GM19324 (cell line): ENCODE measurements at regions not wholly inside any gene's neighbourhood (a gene's known extent, or its start where the extent isn't known, plus 50 kb on each side); places are given as distances from the start of the nearest gene placed in this dataset.

ENCODE experiments used
- ATAC-seq: cut with Tn5 transposase; IDR thresholded peaks from one replicate; pipeline ENCODE4 v1.9.1; 2021; ENCODE audit warnings: mild to moderate bottlenecking, moderate library complexity; ENCODE audit not compliant: unreplicated experiment, low FRiP score

DNA sequence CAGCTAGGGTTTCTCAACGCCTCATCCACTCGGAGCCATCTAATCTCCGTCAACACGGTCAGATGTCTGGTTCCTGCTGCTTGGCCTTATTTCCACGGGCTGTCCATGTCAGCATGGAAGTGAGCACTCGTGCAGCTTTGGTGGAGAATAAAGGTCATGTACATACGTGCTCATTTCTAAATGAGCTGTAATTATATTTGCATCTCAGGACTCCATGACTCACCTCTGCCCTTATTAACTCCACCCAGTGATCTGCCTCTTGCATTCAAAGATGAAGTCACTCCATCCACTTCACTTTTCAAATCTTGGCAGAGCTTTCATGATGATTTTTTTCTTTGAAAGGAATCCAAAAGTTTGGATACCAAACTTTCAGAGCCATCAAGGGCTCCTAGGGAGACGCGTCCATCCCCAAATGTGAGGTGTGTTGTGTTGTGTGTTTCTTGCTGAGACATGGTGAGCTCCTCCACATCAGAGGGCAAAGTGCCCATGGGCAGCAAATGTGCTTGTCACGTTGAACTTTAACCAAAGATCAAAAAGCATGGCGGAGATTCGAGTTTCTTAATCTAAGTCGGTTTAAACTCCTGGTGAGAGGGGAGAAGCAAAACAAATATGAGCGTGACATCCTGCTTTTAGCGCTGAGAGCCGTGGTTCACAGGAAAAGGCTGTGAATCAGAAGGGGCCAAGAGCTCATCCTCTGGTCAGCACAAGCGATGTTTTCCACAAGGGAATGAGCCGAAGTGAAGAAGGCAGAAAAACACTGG, 68.6 kb upstream of the ERRFI1 start:
- ATAC-seq, result no peak

GRCh38 chr1:8093221-8093980, 67.3 kb upstream of the ERRFI1 start:
- no peak for ATAC-seq

- no peak for ATAC-seq
Observed at GRCh38 chr1:8092657-8093056, 66.5 kb upstream of the ERRFI1 start.

- no peak for ATAC-seq
Observed at GRCh38 chr1:8091691-8092090, 65.6 kb upstream of the ERRFI1 start.

DNA sequence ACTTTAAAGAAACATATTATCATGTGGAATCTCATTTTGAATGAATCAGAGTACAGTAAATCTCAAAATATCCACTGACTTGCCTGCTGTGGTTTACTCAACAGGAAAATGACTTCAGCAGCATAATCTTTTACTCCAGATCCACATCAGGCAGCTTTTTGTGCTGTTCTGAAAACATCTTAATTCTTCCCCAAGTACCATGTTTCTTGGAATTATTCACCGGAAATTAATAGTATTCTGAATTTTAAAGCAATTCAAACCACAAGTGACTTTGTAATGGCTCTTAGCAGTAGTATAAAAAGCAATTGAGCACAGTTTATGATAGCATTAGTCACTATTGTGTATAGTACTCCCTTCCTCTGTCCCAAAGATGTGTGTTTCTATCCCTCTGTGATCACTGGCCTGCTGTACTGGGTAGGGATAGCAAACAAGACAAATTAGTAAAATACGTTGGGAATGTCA, 64.2 kb upstream of the ERRFI1 start:
- no peak for ATAC-seq

DNA sequence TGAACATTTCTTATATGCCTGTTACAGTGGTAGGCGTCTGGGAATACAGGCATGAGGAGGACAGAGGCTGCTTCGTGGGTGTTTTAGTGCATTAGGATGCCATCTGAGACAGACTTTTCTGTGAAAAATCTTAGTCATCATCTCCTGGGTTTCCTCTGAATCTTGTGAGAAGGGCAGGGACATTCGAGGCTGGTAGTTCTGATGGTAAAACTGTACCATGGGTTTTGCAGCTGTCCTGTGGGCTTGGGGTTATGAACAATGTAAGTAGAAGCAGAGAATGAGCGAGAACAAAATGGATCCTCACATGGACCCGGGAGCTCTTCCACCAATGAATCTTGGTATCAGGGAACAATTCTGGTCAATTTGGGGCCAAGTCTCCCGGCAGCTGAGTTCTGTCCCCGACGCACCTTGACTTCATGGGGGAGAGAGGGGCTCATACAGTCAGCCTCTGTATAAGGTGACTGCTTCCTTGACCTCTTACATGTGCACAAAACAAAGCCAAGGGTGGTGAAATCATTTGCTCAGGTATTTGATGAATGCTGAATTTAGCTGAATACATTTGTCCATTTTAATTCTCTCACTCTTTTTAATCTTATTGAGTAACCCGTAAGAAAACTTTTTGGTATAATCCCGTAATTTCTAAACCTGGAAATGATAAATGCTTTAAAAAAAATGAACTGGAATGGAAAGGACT, 63.6 kb upstream of the ERRFI1 start:
- no peak for ATAC-seq

GRCh38 chr1:8086055-8086454, 59.9 kb upstream of the ERRFI1 start:
- no peak for ATAC-seq

DNA sequence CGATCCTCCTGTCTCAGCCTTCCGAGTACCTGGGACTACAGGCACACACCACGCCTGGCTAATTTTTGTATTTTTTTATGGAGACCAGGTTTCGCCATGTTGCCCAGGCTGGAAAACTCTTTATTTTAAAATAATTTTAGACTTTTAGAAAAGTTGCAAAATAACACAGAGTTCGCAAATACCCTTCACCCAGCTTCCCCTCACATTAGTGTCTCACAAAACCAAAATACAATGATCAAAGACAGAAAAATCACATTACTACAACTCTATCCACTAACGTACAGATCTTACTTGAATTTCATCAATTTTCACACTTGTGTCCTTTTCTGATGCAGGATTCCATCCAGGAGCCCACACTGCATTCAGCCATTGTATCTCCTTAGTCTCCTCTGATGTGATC, 58.8 kb upstream of the ERRFI1 start:
- ATAC-seq, result no peak

- ATAC-seq, result no peak
Observed at GRCh38 chr1:8083739-8084484, 57.8 kb upstream of the ERRFI1 start.

DNA sequence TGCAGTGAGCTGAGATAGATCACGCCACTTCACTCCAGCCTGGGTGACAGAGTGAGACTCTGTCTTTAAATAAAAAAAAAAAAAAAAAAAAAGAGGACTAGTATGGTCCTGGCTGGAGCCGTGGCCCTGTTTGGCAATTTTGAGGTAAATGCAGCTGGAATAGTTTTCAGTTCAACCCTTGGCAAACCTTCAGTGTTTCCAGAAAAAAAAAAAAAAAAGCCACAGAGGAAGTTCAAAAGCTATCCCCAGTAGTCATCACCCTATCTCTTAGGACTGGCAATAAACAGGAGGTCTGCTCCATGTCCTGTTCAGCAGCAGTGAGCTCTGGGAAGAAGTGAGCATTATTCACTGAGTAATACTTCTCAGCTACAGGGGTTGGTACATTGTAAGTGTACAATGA, 56.8 kb upstream of the ERRFI1 start:
- no peak for ATAC-seq

DNA sequence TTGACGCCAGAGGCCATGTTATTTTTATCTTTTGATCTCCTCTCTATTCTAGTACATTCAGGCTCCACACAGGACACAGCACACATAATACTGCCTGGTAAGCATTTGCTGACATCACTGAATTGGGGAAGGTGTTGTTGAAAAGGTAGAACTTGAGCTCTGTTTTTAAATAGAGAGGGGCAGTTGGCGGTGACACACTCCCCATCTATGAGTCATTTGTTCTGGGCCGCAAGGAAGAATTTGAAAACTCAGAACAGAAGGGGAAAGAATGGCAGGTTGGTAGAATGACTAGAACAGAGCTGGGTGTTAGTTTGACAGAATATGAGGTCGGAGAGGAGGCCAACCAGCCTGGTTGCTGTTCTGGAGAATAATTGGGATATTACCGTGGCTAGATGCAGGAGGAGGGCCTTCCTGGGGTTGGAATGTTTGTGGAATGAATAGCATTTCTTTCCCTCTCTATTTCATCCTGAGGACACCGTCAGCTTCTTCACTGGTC, 52.1 kb upstream of the ERRFI1 start:
- no peak for ATAC-seq

DNA sequence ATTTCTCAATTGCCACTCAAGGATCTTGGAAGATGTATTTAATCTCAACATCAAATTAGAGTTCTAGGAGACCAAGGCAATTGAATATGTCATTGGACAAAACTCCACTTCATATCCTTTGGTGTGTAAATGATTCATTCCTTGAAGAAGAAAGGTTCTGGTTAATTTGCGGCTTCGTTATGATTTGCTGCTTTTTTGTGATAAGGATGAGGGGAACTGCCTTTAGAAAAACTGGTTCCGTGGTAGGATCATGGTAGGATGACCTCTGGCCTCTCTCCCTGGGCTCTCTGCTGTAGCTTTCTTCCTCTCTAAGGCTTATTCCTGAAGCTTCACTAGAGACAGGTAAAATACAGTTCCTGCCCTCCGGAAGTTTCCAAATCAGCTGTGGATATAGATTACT, 51.5 kb upstream of the ERRFI1 start:
- ATAC-seq, result no peak

GRCh38 chr1:8077120-8077573, 51.0 kb upstream of the ERRFI1 start:
- ATAC-seq, result no peak

- no peak for ATAC-seq
Observed at GRCh38 chr1:8076176-8076575, 50.1 kb upstream of the ERRFI1 start.
